GM18517 (cell line): ENCODE measurements at regions not wholly inside any gene's neighbourhood (a gene's known extent, or its start where the extent isn't known, plus 50 kb on each side); places are given as distances from the start of the nearest gene placed in this dataset.
"Not testable (repeated sequence)": the region's sequence is repeated elsewhere in the genome, so short reads cannot be mapped to it uniquely, and the experiment has no call there.

Source experiments
- ATAC-seq: cut with Tn5 transposase; IDR thresholded peaks from one replicate; pipeline ENCODE4 v1.9.1; 2021; ENCODE audit warnings: mild to moderate bottlenecking, moderate library complexity; ENCODE audit not compliant: unreplicated experiment

GRCh38 chr11:23318670-23319069, 458.4 kb upstream of the CCDC179 start:
- ATAC-seq, result no peak

DNA sequence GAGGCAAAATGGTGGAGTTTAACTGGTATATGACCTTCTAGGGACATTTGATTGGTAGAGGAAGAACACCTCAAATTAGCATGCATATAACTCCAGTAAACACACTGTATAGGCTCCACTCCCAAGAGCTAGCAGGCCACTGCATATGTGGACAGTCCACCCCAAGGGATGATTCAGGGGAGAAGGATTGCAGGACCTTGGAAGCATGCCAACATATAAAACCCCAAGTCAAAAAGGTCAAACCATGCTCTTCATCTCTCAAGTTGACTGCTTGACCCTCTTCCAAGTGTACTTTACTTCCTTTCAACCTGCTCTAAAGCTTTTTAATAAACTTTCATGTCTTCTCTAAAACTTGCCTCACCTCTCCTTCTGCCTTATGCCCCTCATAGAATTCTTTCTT, 459.9 kb upstream of the CCDC179 start:
- no peak for ATAC-seq

- not testable (repeated sequence) for ATAC-seq
Observed at GRCh38 chr11:23335586-23335985, 475.3 kb upstream of the CCDC179 start.

GRCh38 chr11:23336961-23337360, 476.7 kb upstream of the CCDC179 start:
- no peak for ATAC-seq

GRCh38 chr11:23353611-23354010, 493.3 kb upstream of the CCDC179 start:
- no peak for ATAC-seq

DNA sequence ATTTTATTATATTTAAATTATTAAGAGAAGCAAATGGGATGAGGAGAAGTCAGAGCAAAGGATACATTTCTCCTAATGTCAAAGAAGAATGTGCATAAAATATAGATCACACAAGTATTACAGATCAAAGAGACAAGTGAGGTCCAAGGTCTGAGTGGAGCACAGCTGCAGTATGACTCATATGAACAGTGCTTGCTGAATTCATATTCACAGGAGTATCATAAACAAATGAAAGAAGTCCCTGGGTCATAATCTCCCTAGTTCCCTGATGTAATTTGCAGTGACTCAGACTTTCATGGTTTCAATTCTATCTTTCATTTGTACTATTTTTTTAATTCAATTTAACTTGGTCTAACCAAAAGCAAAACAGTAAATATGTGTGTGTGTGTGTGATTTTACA, 499.0 kb upstream of the CCDC179 start:
- no peak for ATAC-seq

DNA sequence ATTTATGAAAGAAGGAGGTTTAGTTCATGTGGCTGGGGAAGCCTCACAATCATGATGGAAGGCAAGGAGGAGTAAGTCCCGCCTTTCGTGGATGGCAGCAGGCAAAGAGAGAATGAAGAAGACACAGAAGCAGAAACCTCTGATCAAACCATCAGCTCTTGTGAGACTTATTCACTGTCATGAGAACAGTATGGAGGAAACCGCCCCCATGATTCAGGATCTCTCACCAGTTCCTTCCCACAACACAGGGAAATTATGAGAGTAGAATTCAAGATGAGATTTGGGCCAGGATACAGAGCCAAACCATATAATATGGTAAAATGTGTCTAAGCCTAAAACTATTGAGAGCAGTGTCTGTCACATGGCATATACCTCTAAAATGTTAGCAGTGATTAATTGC, 503.8 kb upstream of the CCDC179 start:
- no peak for ATAC-seq

- ATAC-seq, result no peak
Observed at GRCh38 chr11:23370580-23371275, 510.5 kb upstream of the CCDC179 start.

GRCh38 chr11:23377909-23378308, 517.6 kb upstream of the CCDC179 start:
- no peak for ATAC-seq

DNA sequence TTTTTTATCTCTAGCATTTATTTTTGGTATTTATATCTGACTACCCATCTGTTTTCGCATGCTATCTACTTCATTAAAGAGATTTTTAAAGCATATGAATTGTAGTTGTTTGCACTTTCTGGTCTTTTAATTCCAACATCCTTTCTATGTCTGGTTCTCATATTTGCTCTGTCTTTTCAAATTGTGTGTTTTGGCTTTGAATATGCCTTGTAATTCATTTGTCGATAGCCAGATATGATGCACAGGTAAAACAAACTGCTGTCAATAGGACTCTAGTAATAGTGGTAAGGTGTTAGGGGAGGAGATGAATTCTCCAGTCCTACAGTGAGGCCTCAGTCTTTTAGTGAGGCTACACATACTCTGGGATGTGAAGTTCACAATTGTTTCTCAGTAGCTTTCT, 530.8 kb upstream of the CCDC179 start:
- no peak for ATAC-seq

GRCh38 chr11:23398052-23398451, 537.8 kb upstream of the CCDC179 start:
- no peak for ATAC-seq

DNA sequence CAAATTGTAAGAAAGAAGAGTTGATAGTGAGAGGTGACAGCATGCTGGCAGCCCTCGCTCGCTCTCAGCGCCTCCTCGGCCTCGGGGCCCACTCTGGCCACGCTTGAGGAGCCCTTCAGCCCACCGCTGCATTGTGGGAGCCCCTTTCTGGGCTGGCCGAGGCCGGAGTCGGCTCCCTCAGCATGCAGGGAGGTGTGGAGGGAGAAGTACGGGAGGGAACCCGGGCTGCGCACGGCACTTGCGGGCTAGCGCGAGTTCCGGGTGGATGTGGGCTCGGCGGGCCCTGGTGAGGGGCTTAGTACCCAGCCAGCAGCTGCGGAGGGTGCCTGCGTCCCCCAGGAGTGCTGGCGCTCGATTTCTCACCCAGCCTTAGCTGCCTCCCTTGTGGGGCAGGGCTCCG, 539.7 kb upstream of the CCDC179 start:
- no peak for ATAC-seq

DNA sequence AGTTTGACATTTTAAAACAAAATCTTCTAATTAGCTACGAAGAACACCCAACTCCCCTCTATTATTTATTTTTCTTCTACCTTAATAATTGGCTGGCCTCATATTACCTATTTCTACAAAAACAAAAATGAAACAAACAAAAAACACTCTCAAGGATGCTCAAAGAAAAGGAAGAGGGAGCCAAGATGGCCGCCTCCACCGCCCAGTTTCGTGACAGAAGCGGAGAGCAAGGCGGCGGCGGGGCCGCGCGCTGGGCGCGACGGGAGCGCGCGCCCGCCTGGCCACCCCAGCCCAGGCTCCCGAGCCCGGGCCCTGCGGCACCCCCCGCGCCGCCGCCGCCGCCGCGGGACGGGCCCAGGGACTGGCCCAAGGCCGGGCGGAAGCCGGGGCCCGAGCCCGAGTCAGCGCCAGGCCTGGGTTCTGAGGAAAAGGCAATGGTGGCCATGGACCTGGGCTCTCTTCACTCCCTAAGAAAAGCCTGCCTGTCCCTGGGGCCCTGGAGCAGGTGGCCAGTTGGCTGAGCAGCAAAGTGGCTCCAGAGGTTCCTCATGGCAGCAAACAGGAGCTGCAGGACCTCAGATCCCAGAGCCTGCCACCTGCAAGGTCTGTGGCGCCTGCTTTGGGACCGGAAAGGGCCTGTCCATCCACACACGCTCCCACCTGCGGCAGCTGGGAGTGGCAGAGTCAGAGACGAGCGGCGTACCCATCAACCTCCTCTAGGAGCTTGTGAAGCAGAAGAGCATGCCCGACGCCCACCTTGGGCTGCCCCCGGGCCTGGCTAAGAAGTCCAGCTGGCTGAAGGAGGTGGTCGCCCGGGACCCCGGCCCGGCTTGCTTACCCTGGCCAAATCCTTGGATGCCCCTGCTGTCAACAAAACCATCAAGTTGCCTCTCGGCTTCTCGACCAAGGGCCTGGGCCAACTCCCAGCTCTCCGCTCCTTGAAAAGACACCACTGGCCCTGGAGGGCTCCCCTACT, 543.2 kb upstream of the CCDC179 start:
- ATAC-seq, result no peak

DNA sequence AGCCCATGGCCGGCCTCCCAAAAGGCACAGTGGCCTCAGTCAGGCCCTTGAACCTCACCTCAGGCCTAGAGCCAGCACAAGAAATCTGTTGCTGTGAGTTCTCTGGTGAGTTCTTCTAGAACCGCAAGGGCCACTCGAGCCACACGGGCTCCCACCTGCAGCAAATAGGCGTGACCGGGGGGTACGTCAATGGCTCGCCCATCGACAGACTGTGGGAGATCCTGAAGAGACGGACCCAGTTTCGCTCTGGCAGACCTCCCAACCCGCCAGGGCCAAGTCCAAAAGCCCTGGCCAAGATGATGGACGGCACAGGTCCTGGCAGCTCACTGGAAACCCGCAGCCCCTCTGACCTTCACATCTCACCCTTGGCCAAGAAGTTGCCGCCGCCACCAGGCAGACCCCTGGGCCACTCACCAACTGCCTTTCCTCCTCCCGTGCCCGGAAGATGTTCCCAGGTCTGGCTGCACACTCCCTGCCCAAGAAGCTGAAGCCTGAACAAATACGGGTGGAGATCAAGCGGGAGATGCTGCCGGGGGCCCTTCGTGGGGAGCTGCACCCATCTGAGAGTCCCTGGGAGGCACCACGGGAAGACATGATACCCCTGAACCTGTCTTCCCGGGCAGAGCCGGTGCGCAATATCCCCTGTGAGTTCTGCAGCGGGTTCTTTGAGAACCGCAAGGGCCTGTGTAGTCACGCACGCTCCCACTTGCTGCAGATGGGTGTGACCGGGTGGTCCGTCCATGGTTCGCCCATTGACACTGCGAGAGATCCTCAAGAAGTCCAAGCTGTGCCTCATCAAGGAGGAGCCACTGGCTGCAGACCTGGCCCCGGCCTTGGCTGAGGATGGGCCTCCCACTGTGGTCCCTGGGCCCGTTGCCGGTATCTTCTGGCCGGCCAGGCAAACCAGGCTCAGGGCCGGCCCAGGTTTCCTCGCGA, 544.2 kb upstream of the CCDC179 start:
- no peak for ATAC-seq

DNA sequence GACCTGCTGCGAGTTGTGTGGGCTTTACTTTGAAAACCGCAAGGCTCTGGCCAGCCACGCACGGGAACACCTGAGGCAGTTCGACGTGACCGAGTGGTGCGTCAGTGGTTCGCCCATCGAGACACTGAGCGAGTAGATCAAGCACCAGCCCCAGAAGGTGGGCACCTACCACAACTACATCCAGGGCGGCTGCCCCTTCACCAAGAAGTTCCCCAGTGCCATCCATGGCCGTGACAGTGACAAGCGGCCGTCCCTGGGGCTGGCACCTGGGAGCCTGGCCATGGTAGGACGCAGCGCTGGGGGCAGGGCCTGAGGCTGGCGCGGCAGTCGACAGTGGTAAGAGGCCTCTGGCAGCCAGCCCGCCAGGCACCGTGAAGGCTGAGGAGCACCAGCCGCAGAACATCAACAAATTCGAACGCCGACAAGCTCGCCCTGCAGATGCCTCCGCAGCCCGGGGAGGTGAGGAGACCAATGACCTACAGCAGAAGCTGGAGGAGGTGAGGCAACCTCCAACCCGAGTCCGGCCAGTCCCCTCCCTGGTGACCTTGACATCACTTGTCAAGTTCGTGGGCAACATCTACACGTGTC, 545.2 kb upstream of the CCDC179 start:
- ATAC-seq, result no peak

DNA sequence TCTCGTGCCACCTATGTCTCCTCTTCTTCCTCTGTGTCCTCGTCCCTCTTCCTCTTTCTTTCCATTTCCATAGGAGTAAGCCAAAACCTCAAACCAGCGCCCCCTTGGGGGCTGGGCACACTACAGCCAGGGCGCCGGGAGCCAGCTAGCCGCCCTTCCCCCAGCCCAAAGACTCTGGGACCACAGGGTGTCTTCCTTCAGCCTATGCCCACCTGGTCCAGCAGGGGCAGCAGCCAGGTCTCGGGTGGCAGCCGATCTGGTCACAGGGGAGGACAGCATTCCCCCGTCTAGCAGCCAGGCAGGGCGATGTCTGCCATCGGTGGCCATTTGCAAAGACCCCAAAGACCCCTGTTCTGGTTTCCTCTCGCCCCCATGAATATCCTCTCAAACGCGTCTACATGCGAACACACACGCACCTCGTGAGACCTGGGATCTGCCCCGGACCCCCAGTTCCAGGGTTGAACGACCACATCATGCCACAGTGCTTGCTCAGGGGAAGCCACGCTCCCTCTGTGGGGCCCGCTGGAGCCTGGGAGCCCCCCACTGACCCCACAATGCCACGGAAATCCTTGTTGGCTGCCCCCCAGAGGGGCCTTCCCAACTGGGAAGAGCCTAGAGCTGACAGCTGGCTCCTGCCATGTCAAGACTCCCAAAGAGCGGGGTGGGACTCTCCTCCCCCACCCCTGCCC, 546.0 kb upstream of the CCDC179 start:
- no peak for ATAC-seq

DNA sequence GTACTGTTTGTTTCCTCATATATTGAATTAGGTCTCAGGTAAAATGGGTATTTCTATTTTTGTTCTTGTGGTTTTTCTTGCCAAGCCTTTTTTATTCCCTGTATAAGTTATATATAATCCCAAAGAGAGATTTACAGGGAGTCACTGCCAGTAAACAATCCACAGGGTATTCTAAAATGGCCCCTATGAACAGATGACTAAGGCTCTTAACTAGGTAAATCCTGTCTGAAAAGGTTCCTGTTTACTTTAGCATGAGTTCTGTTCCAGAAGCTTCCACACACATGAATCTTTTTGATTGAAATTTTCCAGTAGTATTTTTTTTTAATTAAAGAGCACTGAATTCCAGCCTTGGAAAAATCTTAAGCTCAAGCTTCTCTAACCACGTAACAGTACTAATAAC, 552.8 kb upstream of the CCDC179 start:
- no peak for ATAC-seq

DNA sequence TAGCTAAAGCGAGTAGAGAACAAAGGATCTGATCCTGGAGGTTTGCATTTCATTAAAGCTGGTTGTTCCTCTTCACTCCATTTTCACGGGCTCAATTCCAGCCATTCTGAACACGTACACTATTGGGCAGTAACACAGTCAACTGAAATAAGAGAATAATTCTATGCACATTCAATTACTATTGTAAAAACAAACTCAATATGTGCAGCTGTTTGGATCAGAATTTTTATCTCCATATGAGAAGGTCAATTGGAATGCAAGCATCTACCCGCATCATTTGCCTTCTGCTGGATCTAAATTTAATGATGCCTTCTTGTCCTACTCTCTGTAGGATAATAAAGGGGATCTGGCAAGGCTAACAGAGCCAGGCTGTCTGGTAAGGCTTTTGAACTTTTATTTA, 562.8 kb upstream of the CCDC179 start:
- no peak for ATAC-seq

DNA sequence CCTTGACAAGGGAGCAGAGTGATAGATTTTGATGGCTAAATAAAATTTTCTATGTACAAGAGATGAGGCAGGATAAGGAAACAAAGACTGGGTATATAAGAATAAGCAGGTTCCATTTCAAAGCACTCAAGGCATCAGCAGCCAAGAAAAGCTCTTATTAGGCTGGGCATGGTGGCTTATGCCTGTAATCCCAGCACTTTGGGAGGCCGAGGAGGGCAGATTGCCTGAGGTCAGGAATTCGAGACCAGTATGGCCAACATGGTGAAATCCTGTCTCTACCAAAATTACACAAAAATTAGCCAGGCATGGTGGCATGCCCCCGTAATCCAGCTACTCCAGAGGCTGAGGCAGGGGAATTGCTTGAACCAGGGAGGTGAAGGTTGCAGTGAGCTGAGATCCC, 563.4 kb upstream of the CCDC179 start:
- ATAC-seq, result no peak

DNA sequence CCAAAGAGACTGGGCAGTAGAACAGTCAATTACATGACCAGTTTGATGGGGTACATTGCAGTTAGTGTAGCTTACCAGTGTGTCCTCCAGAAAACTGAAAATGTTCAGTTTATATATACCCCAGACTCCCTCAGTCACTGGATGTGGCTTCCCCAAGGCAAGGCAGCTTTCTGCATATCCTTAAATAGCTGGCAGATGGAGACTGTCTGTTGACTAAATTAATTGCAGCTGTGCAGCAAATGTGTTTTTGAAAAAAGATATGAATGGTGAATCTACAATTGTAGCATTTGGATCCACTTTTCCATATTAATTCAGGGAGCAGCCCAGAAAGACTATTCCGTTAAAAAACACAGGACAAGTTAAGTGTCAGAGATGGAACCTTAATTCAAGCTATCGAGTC, 565.1 kb upstream of the CCDC179 start:
- ATAC-seq, result no peak
